GM12878 (cell line): ENCODE measurements at regions not wholly inside any gene's neighbourhood (a gene's known extent, or its start where the extent isn't known, plus 50 kb on each side); places are given as distances from the start of the nearest gene placed in this dataset.

ENCODE experiments used
- ATAC-seq: fragments of 200-7000 bp; cut with Tn5 transposase; 3 replicates; pipeline ENCODE4 v1.9.1; 2020; ENCODE audit warnings: mild to moderate bottlenecking, moderate library complexity
- BruUV-seq: library from RNA; stranded (reverse); fragments of 400-500 nt; replicated peaks from 2 replicates; lab custom pipeline; 2021; lab: Mats Ljungman, UMichigan
- CTCF ChIA-PET: fragments of 300-600 bp; sonication (Branson Sonifier 250); formaldehyde crosslinking; extraction: SDS; loops from one replicate; lab custom pipeline; 2021; ENCODE audit warnings: inconsistent platforms; lab: Yijun Ruan, JAX
- POLR2A ChIA-PET: fragments of 350-600 bp; formaldehyde crosslinking; extraction: SDS; loops from one replicate; lab custom pipeline; 2021; ENCODE audit warnings: inconsistent platforms; lab: Charles Lee
- RAD21 ChIA-PET: fragments of 300-600 bp; sonication (Branson Sonifier 250); formaldehyde crosslinking; loops from one replicate; lab custom pipeline; 2023; ENCODE audit warnings: antibody characterized with exemption; ENCODE audit not compliant: unreplicated experiment; lab: Charles Lee
- SMC1A ChIA-PET: fragments of 300-600 bp; sonication (Branson Sonifier 250); formaldehyde crosslinking; loops from one replicate; lab custom pipeline; 2023; ENCODE audit not compliant: unreplicated experiment, uncharacterized antibody; lab: Charles Lee
- DNase-seq: peaks from one replicate; pipeline ENCODE4 v3.0.0-alpha.2; 2011; ENCODE audit warnings: low read depth, low spot score
- FAIRE-seq: peaks from 3 replicates; lab custom pipeline; 2011; peaks lifted over from hg19 to GRCh38; lab: Jason Lieb, UNC
- H2AFZ ChIP-seq: 2 replicates; pipeline ENCODE4 v1.6.0; 2011; ENCODE audit warnings: low read depth, low read length, control low read depth; ENCODE audit not compliant: control insufficient read depth
- H3K27ac ChIP-seq: 2 replicates; pipeline ENCODE4 v1.5.1; 2011; ENCODE audit warnings: control low read depth; ENCODE audit not compliant: control insufficient read depth, insufficient read depth
- H3K27me3 ChIP-seq, 2 experiments: replicated peaks in 1 of 2; 2 replicates each; pipeline versions ENCODE4 v1.6.0 to v1.6.1; 2011; ENCODE audit warnings: low read length in 1 of 2; ENCODE audit not compliant: control insufficient read depth in 2 of 2, insufficient read depth in 2 of 2
- H3K36me3 ChIP-seq, 2 experiments: 2 replicates each; pipeline ENCODE4 v1.5.1; 2011; ENCODE audit warnings: low read length in 1 of 2; ENCODE audit not compliant: control insufficient read depth in 2 of 2, insufficient read depth in 2 of 2
- H3K4me1 ChIP-seq: 2 replicates; pipeline ENCODE4 v1.6.1; 2011; ENCODE audit warnings: mild to moderate bottlenecking, low read length, moderate library complexity, mixed read lengths; ENCODE audit not compliant: control insufficient read depth, insufficient read depth
- H3K4me2 ChIP-seq: 2 replicates; pipeline ENCODE4 v1.6.0; 2011; ENCODE audit warnings: control low read depth; ENCODE audit not compliant: control insufficient read depth, insufficient read depth
- H3K4me3 ChIP-seq: fragments of 200-600 bp; sonication (generic); 2 replicates; pipeline ENCODE4 v1.5.1; 2016
- H3K79me2 ChIP-seq: 2 replicates; pipeline ENCODE4 v1.6.0; 2011; ENCODE audit warnings: low read length; ENCODE audit not compliant: control insufficient read depth, insufficient read depth
- H3K9ac ChIP-seq: 2 replicates; pipeline ENCODE4 v1.8.0; 2011; ENCODE audit warnings: low read length, control low read depth, mixed read lengths; ENCODE audit not compliant: control insufficient read depth, insufficient read depth
- H3K9me3 ChIP-seq: replicated peaks from 3 replicates; pipeline ENCODE4 v1.5.1; 2011; ENCODE audit warnings: mild to moderate bottlenecking, low read length; ENCODE audit not compliant: control insufficient read depth, insufficient read depth
- H4K20me1 ChIP-seq: 2 replicates; pipeline ENCODE4 v1.6.0; 2011; ENCODE audit not compliant: control insufficient read depth, insufficient read depth
- BHLHE40 ChIP-seq, 2 experiments: fragments of 450-650 bp in 1 of 2; IDR thresholded peaks; 2 replicates each; pipeline ENCODE4 v1.6.1; 2011 to 2017; ENCODE audit warnings: low read depth in 2 of 2, borderline replicate concordance in 1 of 2, improper control_type of control experiment in 1 of 2, low read length in 1 of 2, mild to moderate bottlenecking in 1 of 2
- HDAC6 ChIP-seq: fragments of 200-600 bp; sonication (generic); IDR thresholded peaks from one replicate; pipeline ENCODE4 v1.8.0; 2017; ENCODE audit warnings: antibody characterized with exemption; ENCODE audit not compliant: unreplicated experiment
- IKZF2 ChIP-seq, 2 experiments: fragments of 450-650 bp; IDR thresholded peaks; 2 replicates each; pipeline ENCODE4 v1.6.1; 2017; ENCODE audit warnings: mild to moderate bottlenecking in 2 of 2, moderate library complexity in 2 of 2
- ZNF687 ChIP-seq: fragments of 450-650 bp; IDR thresholded peaks from 2 replicates; pipeline ENCODE4 v1.6.1; 2017; ENCODE audit warnings: mild to moderate bottlenecking, moderate library complexity
- WGBS: methylation state at CpG from one replicate; pipeline ENCODE4 v1.1.6; 2016; ENCODE audit warnings: low lambda C conversion rate; ENCODE audit not compliant: insufficient replicate concordance, insufficient coverage; ENCODE audit errors: missing lambda C conversion rate; 5-methylcytosine and 5-hydroxymethylcytosine counted together
- in situ Hi-C: fragments of 300-500 bp; cut with MboI; formaldehyde crosslinking; loops from 9 replicates; pipeline ENCODE4 v1.14.3; 2018; ENCODE audit warnings: mixed read lengths
- intact Hi-C: fragments of 100-400 bp; cut with micrococcal nuclease; formaldehyde crosslinking; loops from one replicate; pipeline ENCODE4 v1.14.2; 2022; ENCODE audit not compliant: unreplicated experiment
- TF ChIP-seq, protein P1 (sequence below): fragments of 450-650 bp; IDR thresholded peaks from 2 replicates; pipeline ENCODE4 v1.6.1; 2014; ENCODE audit warnings: mild to moderate bottlenecking

- no peaks in the 10 kb centered on the region for H3K9me3 ChIP-seq
- TF ChIP-seq, protein P1, sequence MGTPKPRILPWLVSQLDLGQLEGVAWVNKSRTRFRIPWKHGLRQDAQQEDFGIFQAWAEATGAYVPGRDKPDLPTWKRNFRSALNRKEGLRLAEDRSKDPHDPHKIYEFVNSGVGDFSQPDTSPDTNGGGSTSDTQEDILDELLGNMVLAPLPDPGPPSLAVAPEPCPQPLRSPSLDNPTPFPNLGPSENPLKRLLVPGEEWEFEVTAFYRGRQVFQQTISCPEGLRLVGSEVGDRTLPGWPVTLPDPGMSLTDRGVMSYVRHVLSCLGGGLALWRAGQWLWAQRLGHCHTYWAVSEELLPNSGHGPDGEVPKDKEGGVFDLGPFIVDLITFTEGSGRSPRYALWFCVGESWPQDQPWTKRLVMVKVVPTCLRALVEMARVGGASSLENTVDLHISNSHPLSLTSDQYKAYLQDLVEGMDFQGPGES, result no peak
- no TSS peak for BruUV-seq
- ChIA-PET RAD21 (no interaction called here), CTCF (no interaction called here), POLR2A (no interaction called here), SMC1A (interaction anchor here (0.8 kb wide), 1 partner anchor 9 kb away, joined by 3 read pairs; no protein-coding TSS in a partner anchor)
- no peaks in the 10 kb centered on the region for H3K79me2 ChIP-seq
- H3K4me1 ChIP-seq, result no peaks in the 10 kb centered on the region
- no peak overlapping the region for H3K27ac ChIP-seq
- no peaks in the 10 kb centered on the region for H3K27me3 ChIP-seq
- H3K36me3 ChIP-seq, result no peaks in the 10 kb centered on the region
- in situ Hi-C loops (no loop called here), intact Hi-C loops (no loop called here)
- DNase-seq (no peak), ATAC-seq (no peak), FAIRE-seq (no peak)
- H4K20me1 ChIP-seq, result no peaks in the 10 kb centered on the region
- WGBS, result 5% methylated on average over 2 of the region's 2 CpGs
- H3K9ac ChIP-seq, result no peak overlapping the region
- no peak overlapping the region for H2AFZ ChIP-seq
- H3K4me2 ChIP-seq, result no peak overlapping the region
- no peak overlapping the region for H3K4me3 ChIP-seq
These were observed 858.7 kb downstream of the CCSER2 start for GRCh38 chr10:85187047-85187446.

GRCh38 chr10:85188770-85189484 is 860.5 kb downstream of the CCSER2 start:
- no peak overlapping the region for H3K4me2 ChIP-seq
- no peaks in the 10 kb centered on the region for H3K36me3 ChIP-seq
- POLR2A ChIA-PET, result no interaction called here
- in situ Hi-C loops, result no loop called here
- no peaks in the 10 kb centered on the region for H3K4me1 ChIP-seq
- no peak overlapping the region for H3K9ac ChIP-seq
- no peak overlapping the region for H3K4me3 ChIP-seq
- no peaks in the 10 kb centered on the region for H4K20me1 ChIP-seq
- CTCF ChIA-PET, result no interaction called here
- H3K79me2 ChIP-seq, result no peaks in the 10 kb centered on the region
- SMC1A ChIA-PET, result interaction anchor here (0.6 kb wide), 1 partner anchor 21 kb away, joined by 6 read pairs; no protein-coding TSS in a partner anchor
- H3K27me3 ChIP-seq, result no peaks in the 10 kb centered on the region; a peak in 1 of 4 replicates
- no peak overlapping the region for H3K27ac ChIP-seq
- FAIRE-seq, result no peak
- TF ChIP-seq IKZF2 (IDR thresholded peaks at IDR 0.05) (no peak), ZNF687 (no peak), BHLHE40 (IDR thresholded peaks at IDR 0.05; ENCODE audit: borderline replicate concordance in 1 of 2, low read depth in 2 of 2, low read length in 1 of 2) (no peak), HDAC6 (no peak)
- no peak for ATAC-seq
- WGBS, result 0% methylated on average over 3 of the region's 3 CpGs
- BruUV-seq, result no TSS peak
- intact Hi-C loops, result no loop called here
- H3K9me3 ChIP-seq, result no peaks in the 10 kb centered on the region
- DNase-seq, result no peak
- RAD21 ChIA-PET, result interaction anchor here (0.7 kb wide), 1 partner anchor 28 kb away, joined by 4 read pairs; no protein-coding TSS in a partner anchor
- H2AFZ ChIP-seq, result no peak overlapping the region
